ENCODE measurements at regions not wholly inside any gene's neighbourhood (a gene's known extent, or its start where the extent isn't known, plus 50 kb on each side); places are given as distances from the start of the nearest gene placed in this dataset.
A peak's percentile ranks its signal among the peaks of the same experiment; 100 is the strongest.

DNA sequence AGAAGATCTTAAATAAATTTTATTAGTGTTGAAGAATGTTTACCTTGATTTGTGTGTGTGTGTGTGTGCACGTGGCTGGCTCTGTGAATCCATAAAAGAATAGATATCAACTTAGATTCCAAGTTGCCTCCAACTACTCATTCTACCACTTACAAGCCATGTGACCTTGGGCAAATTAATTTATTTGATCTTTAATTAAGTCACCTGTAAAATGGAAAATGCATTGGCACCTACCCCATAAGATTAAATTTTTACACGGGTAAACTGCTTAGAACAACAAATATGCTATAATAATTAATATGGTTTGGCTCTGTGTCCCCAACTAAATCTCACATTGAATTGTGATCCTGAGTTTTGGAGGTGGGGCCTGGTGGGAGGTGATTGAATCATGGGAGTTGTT lies 604.9 kb upstream of the NRG3 start:
- Histone ChIP-seq H3K4me3 (ENCODE audit: low read depth, low read length) (no peak overlapping the region), H3K36me3 (ENCODE audit: control insufficient read depth, insufficient read depth, low read length) (no peaks in the 10 kb centered on the region), H3K27me3 (ENCODE audit: control insufficient read depth, insufficient read depth, low read length) (no peaks in the 10 kb centered on the region), H3K9me3 (ENCODE audit: control insufficient read depth, insufficient read depth, low read length) (no peaks in the 10 kb centered on the region), H3K4me1 (ENCODE audit: control insufficient read depth, insufficient read depth, low read length) (no peaks in the 10 kb centered on the region), H3K27ac (ENCODE audit: low read depth, low read length) (no peak overlapping the region)
- no CpG with 5 or more reads among the region's 2 CpGs for WGBS (ENCODE audit: insufficient coverage)
- DNase-seq (ENCODE audit: low read depth in 4 of 6, low spot score in 6 of 6) = no peak

- peaks cover 4% of the 10 kb centered on the region for H3K9me3 ChIP-seq (ENCODE audit: control insufficient read depth, insufficient read depth, low read length)
- no peak for DNase-seq (ENCODE audit: low read depth in 4 of 6, low spot score in 6 of 6)
- WGBS (ENCODE audit: insufficient coverage) = 89% methylated on average over 1 of the region's 6 CpGs
Observed at GRCh38 chr10:81280497-81281479, 594.2 kb upstream of the NRG3 start.

DNA sequence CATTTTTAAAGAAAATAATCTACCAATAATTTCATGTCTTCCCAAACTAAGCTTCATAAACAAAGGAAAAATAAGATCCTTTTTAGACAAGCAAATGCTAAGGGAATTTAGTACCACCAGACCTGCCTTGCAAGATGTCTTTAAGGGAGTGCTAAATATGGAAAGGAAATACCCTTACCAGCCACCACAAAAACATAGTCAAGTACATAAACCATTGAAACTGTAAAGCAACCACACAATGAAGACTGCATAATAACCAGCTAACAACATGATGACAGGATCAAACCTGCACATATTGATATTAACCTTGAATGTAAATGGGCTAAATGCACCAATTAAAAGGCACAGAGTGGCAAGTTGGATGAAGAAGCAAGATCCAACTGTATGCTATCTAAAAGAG lies 586.5 kb upstream of the NRG3 start:
- no peak for DNase-seq (ENCODE audit: low read depth in 4 of 6, low spot score in 6 of 6)
- Histone ChIP-seq H3K4me1 (ENCODE audit: control insufficient read depth, insufficient read depth, low read length) (no peaks in the 10 kb centered on the region), H3K4me3 (ENCODE audit: low read depth, low read length) (no peak overlapping the region), H3K36me3 (ENCODE audit: control insufficient read depth, insufficient read depth, low read length) (no peaks in the 10 kb centered on the region), H3K9me3 (ENCODE audit: control insufficient read depth, insufficient read depth, low read length) (peaks cover 4% of the 10 kb centered on the region), H3K27me3 (ENCODE audit: control insufficient read depth, insufficient read depth, low read length) (no peaks in the 10 kb centered on the region), H3K27ac (ENCODE audit: low read depth, low read length) (no peak overlapping the region)

More at GRCh38 chr10:81280497-81281479, 594.2 kb upstream of the NRG3 start:
- Histone ChIP-seq H3K36me3 (ENCODE audit: control insufficient read depth, insufficient read depth, low read length) (no peaks in the 10 kb centered on the region), H3K4me1 (ENCODE audit: control insufficient read depth, insufficient read depth, low read length) (no peaks in the 10 kb centered on the region), H3K27me3 (ENCODE audit: control insufficient read depth, insufficient read depth, low read length) (no peaks in the 10 kb centered on the region), H3K27ac (ENCODE audit: low read depth, low read length) (no peak overlapping the region), H3K4me3 (ENCODE audit: low read depth, low read length) (no peak overlapping the region)

DNA sequence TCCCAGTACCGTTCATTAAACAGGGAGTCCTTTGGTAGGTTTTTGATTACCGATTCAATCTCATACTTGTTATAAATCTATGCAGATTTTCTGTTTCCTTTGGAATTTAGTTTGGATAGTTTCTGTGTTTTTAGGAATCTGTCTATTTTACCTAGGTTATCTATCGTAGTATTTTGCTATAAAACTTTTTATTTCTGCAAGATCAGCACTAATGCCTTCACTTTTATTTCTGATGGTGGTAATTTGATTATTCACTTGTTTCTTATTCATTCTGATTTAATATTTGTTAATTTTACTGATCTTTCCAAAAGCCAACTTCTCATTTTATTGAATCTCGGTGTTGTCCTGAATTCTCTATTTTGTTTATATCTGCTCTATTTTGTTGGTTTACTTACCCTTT lies 577.7 kb upstream of the NRG3 start:
- H3K36me3 ChIP-seq (ENCODE audit: control insufficient read depth, insufficient read depth, low read length) = no peaks in the 10 kb centered on the region
- H3K4me3 ChIP-seq (ENCODE audit: low read depth, low read length) = no peak overlapping the region
- no peaks in the 10 kb centered on the region for H3K4me1 ChIP-seq (ENCODE audit: control insufficient read depth, insufficient read depth, low read length)
- no peak for DNase-seq (ENCODE audit: low read depth in 4 of 6, low spot score in 6 of 6)
- H3K27me3 ChIP-seq (ENCODE audit: control insufficient read depth, insufficient read depth, low read length) = no peaks in the 10 kb centered on the region
- no CpG with 5 or more reads among the region's 4 CpGs for WGBS (ENCODE audit: insufficient coverage)
- peaks cover 3% of the 10 kb centered on the region for H3K9me3 ChIP-seq (ENCODE audit: control insufficient read depth, insufficient read depth, low read length)
- no peak overlapping the region for H3K27ac ChIP-seq (ENCODE audit: low read depth, low read length)

DNA sequence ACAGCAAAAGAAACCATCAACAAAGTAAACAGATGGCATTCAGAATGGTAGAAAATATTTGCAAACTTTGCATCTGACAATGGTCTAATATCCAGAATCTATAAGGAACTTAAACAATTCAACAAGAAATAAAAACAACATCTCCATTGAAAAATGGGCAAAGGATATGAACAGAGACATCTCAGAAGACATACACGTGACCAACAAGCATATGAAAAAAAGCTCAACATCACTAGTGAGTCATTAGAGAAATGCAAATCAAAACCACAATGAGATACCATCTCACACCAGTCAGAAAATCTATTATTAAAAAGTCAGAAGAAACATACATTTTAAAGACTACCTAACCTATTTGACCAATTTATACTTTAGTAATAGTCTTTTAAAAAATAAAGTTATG lies 571.3 kb upstream of the NRG3 start:
- Histone ChIP-seq H3K27me3 (ENCODE audit: control insufficient read depth, insufficient read depth, low read length) (no peaks in the 10 kb centered on the region), H3K27ac (ENCODE audit: low read depth, low read length) (no peak overlapping the region), H3K36me3 (ENCODE audit: control insufficient read depth, insufficient read depth, low read length) (no peaks in the 10 kb centered on the region), H3K9me3 (ENCODE audit: control insufficient read depth, insufficient read depth, low read length) (no peaks in the 10 kb centered on the region), H3K4me1 (ENCODE audit: control insufficient read depth, insufficient read depth, low read length) (no peaks in the 10 kb centered on the region), H3K4me3 (ENCODE audit: low read depth, low read length) (no peak overlapping the region)
- WGBS (ENCODE audit: insufficient coverage) = 100% methylated on average over 1 of the region's 1 CpG
- no peak for DNase-seq (ENCODE audit: low read depth in 4 of 6, low spot score in 6 of 6)

DNA sequence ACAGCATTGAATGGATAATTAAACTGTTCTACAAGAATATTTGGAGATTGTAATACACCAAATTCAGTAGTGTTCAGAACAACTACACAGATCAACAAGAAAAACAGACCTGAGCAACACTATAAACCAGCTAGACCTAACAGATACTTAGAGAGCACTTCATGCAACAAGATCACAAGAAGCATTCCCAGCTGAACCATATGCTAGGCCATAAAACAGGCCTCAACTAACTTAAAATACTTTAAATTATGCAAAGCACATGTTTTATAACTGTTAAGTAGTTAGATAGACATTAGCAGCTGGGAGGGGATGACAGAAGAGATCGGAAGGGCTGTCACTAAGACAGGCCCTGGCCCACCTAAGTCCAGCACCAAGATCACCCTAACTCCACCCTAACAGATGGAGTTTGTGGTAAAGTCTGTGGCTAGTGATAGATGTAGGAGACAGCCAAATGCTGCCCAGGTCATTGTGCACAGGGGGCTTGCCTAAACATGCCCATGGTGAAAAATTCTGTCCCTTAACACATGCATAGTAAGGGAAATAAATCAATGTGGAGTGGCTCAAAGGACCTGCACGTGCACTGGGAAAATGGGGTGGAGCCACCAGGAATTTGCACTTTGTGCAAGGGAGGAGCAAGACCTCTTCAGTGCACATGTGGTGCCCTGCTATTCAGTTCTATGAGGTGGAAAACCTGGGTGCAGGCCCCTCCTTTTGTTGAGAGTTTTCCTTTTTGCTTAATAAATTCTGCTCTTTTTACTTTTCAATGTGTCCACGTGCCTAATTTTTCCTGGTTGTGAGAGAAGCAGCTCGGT lies 567.8 kb upstream of the NRG3 start:
- no peaks in the 10 kb centered on the region for H3K9me3 ChIP-seq (ENCODE audit: control insufficient read depth, insufficient read depth, low read length)
- peak in 2 of 6 donors; percentile 20 to 51 for DNase-seq (ENCODE audit: low read depth in 4 of 6, low spot score in 6 of 6)
- no peak overlapping the region for H3K4me3 ChIP-seq (ENCODE audit: low read depth, low read length)
- no peak overlapping the region for H3K27ac ChIP-seq (ENCODE audit: low read depth, low read length)
- no peaks in the 10 kb centered on the region for H3K27me3 ChIP-seq (ENCODE audit: control insufficient read depth, insufficient read depth, low read length)
- H3K36me3 ChIP-seq (ENCODE audit: control insufficient read depth, insufficient read depth, low read length) = no peaks in the 10 kb centered on the region
- H3K4me1 ChIP-seq (ENCODE audit: control insufficient read depth, insufficient read depth, low read length) = no peaks in the 10 kb centered on the region
- 75% methylated on average over 2 of the region's 4 CpGs for WGBS (ENCODE audit: insufficient coverage)

DNA sequence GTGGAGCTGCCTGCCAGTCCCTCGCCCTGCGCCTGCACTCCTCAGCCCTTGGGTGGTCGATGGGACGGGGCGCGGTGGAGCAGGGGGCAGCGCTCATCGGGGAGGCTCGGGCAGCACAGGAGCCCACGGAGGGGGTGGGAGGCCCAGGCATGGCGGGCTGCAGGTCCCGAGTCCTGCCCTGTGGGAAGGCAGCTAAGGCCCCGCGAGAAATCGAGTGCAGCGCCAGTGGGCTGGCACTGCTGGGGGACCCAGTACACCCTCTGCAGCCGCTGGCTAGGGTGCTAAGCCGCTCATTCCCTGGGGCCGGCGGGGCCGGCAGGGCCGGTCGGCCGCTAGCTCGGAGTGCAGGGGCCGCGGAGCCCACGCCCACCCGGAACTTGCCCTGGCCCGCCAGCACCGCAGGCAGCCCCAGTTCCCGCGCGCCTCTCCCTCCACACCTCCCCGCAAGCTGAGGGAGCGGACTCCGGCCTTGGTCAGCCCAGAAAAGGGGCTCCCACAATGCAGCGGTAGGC lies 565.9 kb upstream of the NRG3 start:
- Histone ChIP-seq H3K4me1 (ENCODE audit: control insufficient read depth, insufficient read depth, low read length) (no peaks in the 10 kb centered on the region), H3K27ac (ENCODE audit: low read depth, low read length) (no peak overlapping the region), H3K36me3 (ENCODE audit: control insufficient read depth, insufficient read depth, low read length) (no peaks in the 10 kb centered on the region), H3K9me3 (ENCODE audit: control insufficient read depth, insufficient read depth, low read length) (no peaks in the 10 kb centered on the region), H3K27me3 (ENCODE audit: control insufficient read depth, insufficient read depth, low read length) (no peaks in the 10 kb centered on the region), H3K4me3 (ENCODE audit: low read depth, low read length) (no peak overlapping the region)
- no peak for DNase-seq (ENCODE audit: low read depth in 4 of 6, low spot score in 6 of 6)
- 96% methylated on average over 36 of the region's 38 CpGs for WGBS (ENCODE audit: insufficient coverage)

- no peaks in the 10 kb centered on the region for H3K9me3 ChIP-seq (ENCODE audit: control insufficient read depth, insufficient read depth, low read length)
- no peaks in the 10 kb centered on the region for H3K27me3 ChIP-seq (ENCODE audit: control insufficient read depth, insufficient read depth, low read length)
- peak in 2 of 6 donors; percentile 4 to 67 for DNase-seq (ENCODE audit: low read depth in 4 of 6, low spot score in 6 of 6)
- no peak overlapping the region for H3K4me3 ChIP-seq (ENCODE audit: low read depth, low read length)
- no peaks in the 10 kb centered on the region for H3K4me1 ChIP-seq (ENCODE audit: control insufficient read depth, insufficient read depth, low read length)
- WGBS (ENCODE audit: insufficient coverage) = 100% methylated on average over 1 of the region's 2 CpGs
- H3K27ac ChIP-seq (ENCODE audit: low read depth, low read length) = no peak overlapping the region
- no peaks in the 10 kb centered on the region for H3K36me3 ChIP-seq (ENCODE audit: control insufficient read depth, insufficient read depth, low read length)
Observed at GRCh38 chr10:81314471-81314870, 560.5 kb upstream of the NRG3 start.

- H3K4me1 ChIP-seq (ENCODE audit: control insufficient read depth, insufficient read depth, low read length) = no peaks in the 10 kb centered on the region
- no peak overlapping the region for H3K4me3 ChIP-seq (ENCODE audit: low read depth, low read length)
- peak in 1 of 6 donors; percentile 52 for DNase-seq (ENCODE audit: low read depth in 4 of 6, low spot score in 6 of 6)
- H3K27me3 ChIP-seq (ENCODE audit: control insufficient read depth, insufficient read depth, low read length) = no peaks in the 10 kb centered on the region
- no peaks in the 10 kb centered on the region for H3K36me3 ChIP-seq (ENCODE audit: control insufficient read depth, insufficient read depth, low read length)
- H3K27ac ChIP-seq (ENCODE audit: low read depth, low read length) = no peak overlapping the region
- no peaks in the 10 kb centered on the region for H3K9me3 ChIP-seq (ENCODE audit: control insufficient read depth, insufficient read depth, low read length)
- no CpG with 5 or more reads among the region's 3 CpGs for WGBS (ENCODE audit: insufficient coverage)
Observed at GRCh38 chr10:81315026-81315425, 560.0 kb upstream of the NRG3 start.
